Activated T-helper 17 cell treated with anti-CD3 and anti-CD28 coated beads, Interleukin-2, amount 50 U/mL, for 72 hours (primary cell): ENCODE measurements at regions not wholly inside any gene's neighbourhood (a gene's known extent, or its start where the extent isn't known, plus 50 kb on each side); places are given as distances from the start of the nearest gene placed in this dataset.
"Not testable (repeated sequence)": the region's sequence is repeated elsewhere in the genome, so short reads cannot be mapped to it uniquely, and the experiment has no call there.

Experiments
- ATAC-seq: fragments of 150-1000 bp; cut with Tn5 transposase; replicated peaks from 2 replicates; pipeline ENCODE4 v1.10.0; 2021; ENCODE audit warnings: mild to moderate bottlenecking, moderate library complexity
- H3K27ac Mint-ChIP-seq: one replicate; pipeline ENCODE4 v1.8.0; 2022; ENCODE audit warnings: mixed read lengths
- H3K27me3 Mint-ChIP-seq: one replicate; pipeline ENCODE4 v1.8.0; 2022; ENCODE audit warnings: mixed read lengths
- H3K36me3 Mint-ChIP-seq: one replicate; pipeline ENCODE4 v1.8.0; 2022; ENCODE audit warnings: low read depth, mild to moderate bottlenecking, mixed read lengths
- H3K4me1 Mint-ChIP-seq: one replicate; pipeline ENCODE4 v1.8.0; 2022; ENCODE audit warnings: mixed read lengths
- H3K4me3 Mint-ChIP-seq: one replicate; pipeline ENCODE4 v1.8.0; 2022; ENCODE audit warnings: mild to moderate bottlenecking, mixed read lengths
- H3K9me3 Mint-ChIP-seq: one replicate; pipeline ENCODE4 v1.8.0; 2022; ENCODE audit warnings: mixed read lengths

DNA sequence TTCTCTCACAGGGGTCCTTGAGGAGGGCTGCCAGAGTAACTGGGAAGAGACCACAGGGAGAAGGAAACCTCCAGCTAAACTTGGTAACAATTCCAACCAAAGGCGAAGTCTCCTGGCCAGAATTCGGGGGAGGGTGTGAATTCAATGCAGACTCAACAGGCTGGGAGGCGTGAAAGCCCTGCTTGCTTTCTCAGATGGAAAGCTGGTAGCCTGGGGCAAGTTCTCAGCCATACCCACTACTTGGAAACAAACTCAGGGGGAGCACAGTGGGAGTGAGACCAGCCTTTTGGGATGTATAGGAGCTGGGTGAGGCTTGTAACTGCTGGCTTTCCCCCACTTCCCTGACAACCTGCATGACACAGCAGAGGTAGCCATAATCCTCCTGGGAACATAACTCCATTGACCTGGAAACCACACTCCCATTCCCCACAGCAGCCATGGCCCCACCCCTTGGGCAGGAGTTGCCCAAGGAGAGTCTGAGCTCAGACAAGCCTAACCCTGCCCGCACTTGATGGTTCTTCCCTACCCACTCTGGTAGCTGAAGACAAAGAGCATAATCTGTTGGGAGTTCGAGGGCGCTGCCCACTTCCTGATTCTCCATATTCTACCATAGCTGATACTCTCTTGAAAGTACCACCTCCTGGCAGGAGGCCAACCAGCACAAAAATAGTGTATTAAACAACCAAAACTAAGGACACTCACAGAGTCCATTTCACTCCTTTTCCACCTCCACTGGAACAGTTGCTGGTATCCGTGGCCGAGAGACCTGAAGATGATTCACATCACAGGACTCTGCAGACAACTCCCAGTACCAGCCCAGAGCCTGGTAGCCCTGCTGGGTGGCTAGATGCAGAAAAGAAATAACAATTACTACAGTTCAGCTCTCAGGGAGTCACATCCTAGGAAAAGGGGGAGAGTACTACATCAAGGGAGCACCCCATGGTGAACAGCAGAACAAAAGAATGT is 123.8 kb downstream of the FAM170A start:
- Mint-ChIP-seq H3K4me3 (no peak overlapping the region), H3K9me3 (peaks cover 3% of the 10 kb centered on the region), H3K27ac (no peak overlapping the region), H3K27me3 (peaks cover 12% of the 10 kb centered on the region), H3K36me3 (no peaks in the 10 kb centered on the region), H3K4me1 (no peaks in the 10 kb centered on the region)
- no peak for ATAC-seq

DNA sequence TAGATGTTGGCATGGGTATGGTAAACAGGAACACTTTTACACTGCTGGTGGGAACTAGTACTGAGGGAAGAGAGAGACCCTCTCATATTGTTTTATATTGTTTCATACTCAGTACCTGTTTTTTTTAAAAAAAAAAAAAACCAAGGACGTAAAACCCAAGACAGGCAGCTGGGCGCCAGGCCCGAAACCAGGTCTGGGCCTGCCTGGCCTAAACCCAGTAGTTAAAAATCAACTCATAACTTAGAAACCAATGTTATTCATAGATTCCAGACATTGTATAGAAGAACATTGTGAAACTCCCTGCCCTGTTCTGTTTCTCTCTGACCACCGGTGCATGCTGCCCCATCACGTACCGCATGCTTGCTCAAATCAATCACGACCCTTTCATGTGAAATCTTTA is 125.5 kb downstream of the FAM170A start:
- H3K36me3 Mint-ChIP-seq, H3K27ac Mint-ChIP-seq, ATAC-seq, H3K4me3 Mint-ChIP-seq, H3K9me3 Mint-ChIP-seq, H3K4me1 Mint-ChIP-seq: not testable (repeated sequence)
- peaks cover 16% of the 10 kb centered on the region for H3K27me3 Mint-ChIP-seq

DNA sequence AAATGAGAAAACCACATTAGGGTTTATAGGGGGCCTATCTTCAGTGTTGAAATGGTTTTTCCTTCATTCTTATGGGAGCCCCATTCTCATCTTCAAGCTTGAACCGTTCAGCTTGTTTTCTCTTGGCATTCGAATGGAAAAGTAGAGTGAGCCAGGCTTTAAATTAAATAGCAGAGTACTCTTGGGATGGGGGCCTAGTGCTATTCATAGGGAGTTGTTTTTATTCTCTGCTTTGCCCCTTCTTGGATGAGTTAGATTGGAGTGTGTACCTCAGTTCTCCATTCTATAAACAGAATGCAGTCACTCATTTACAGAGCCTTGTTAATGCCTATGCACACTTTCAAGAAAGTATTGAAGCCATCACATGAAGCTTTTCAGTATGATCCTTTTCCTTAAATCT is 127.9 kb downstream of the FAM170A start:
- no peaks in the 10 kb centered on the region for H3K36me3 Mint-ChIP-seq
- peaks cover 3% of the 10 kb centered on the region for H3K9me3 Mint-ChIP-seq
- no peak overlapping the region for H3K27ac Mint-ChIP-seq
- ATAC-seq = no peak
- no peak overlapping the region for H3K4me3 Mint-ChIP-seq
- no peaks in the 10 kb centered on the region for H3K4me1 Mint-ChIP-seq
- H3K27me3 Mint-ChIP-seq = peaks cover 25% of the 10 kb centered on the region

DNA sequence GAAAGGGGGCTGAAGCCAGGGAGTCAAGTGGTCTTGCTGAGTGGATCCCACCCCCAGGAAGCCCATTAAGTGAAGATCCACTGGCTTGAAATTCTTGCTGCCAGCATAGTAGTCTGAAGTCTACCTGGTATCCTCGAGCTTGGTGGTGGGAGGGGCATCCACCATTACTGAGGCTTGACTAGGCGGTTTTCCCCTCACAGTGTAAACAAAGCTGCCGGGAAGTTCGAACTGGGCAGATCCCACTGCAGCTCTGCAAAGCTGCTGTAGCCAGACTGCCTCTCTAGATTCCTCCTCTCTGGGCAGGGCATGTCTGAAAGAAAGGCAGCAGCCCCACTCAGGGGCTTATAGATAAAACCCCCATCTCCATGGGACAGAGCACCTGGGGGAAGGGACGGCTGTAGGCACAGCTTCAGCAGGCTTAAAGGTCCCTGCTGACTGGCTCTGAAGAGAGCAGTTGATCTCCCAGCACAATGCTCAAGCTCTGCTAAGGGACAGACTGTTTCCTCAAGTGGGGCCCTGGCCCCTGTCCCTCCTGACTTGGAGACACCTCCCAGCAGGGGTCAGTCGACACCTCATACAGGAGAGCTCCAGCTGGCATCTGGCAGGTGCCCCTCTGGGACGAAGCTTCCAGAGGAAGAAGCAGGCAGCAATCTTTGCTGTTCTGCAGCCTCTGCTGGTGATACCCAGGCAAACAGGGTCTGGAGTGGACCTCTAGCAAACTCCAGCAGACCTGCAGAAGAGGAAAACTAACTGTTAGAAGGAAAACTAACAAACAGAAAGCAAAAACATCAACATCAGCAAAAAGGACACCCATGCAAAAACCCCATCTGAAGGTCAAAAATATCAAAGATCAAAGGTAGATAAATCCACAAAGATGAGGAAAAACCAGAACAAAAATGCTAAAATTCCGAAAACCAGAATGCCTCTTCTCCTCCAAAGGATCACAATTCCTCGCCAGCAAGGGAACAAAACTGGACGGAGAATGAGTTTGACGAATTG is 140.6 kb downstream of the FAM170A start:
- not testable (repeated sequence) for H3K9me3 Mint-ChIP-seq, H3K36me3 Mint-ChIP-seq, ATAC-seq, H3K4me1 Mint-ChIP-seq, H3K4me3 Mint-ChIP-seq, H3K27me3 Mint-ChIP-seq, H3K27ac Mint-ChIP-seq

DNA sequence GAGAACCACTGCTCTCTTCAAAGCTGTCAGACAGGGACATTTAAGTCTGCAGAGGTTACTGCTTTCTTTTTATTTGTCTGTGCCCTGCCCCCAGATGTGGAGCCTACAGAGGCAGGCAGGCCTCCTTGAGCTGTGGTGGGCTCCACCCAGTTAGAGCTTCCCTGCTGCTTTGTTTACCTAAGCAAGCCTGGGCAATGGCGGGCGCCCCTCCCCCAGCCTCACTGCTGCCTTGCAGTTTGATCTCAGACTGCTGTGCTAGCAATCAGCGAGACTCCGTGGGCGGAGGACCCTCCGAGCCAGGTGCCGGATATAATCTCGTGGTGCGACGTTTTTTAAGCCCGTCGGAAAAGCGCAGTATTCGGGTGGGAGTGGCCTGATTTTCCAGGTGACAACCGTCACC is 150.8 kb downstream of the FAM170A start:
- H3K4me3 Mint-ChIP-seq, H3K36me3 Mint-ChIP-seq, H3K9me3 Mint-ChIP-seq, H3K4me1 Mint-ChIP-seq, H3K27me3 Mint-ChIP-seq, H3K27ac Mint-ChIP-seq, ATAC-seq: not testable (repeated sequence)

DNA sequence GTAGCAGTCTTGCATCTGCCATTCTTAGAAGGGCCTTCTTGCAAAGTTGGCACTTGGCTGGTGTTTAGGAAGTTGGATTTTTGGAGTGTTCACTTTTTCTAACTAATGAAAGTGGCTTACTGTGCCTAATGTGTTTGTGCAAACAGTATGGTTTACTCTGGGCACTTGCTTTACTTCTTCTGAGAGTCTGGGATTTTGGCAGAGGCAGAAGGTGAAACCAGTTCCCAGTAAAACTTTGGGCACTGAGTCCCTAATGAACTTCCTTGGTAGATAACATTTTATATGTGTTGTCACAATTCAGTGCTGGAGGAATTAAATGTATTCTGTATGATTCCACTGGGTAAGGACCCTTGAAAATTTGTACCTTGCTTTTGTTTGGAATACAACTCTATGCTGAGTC is 155.7 kb downstream of the FAM170A start:
- no peak overlapping the region for H3K4me3 Mint-ChIP-seq
- no peak for ATAC-seq
- no peak overlapping the region for H3K27ac Mint-ChIP-seq
- H3K9me3 Mint-ChIP-seq = no peaks in the 10 kb centered on the region
- H3K27me3 Mint-ChIP-seq = peaks cover 5% of the 10 kb centered on the region
- no peaks in the 10 kb centered on the region for H3K36me3 Mint-ChIP-seq
- no peaks in the 10 kb centered on the region for H3K4me1 Mint-ChIP-seq

DNA sequence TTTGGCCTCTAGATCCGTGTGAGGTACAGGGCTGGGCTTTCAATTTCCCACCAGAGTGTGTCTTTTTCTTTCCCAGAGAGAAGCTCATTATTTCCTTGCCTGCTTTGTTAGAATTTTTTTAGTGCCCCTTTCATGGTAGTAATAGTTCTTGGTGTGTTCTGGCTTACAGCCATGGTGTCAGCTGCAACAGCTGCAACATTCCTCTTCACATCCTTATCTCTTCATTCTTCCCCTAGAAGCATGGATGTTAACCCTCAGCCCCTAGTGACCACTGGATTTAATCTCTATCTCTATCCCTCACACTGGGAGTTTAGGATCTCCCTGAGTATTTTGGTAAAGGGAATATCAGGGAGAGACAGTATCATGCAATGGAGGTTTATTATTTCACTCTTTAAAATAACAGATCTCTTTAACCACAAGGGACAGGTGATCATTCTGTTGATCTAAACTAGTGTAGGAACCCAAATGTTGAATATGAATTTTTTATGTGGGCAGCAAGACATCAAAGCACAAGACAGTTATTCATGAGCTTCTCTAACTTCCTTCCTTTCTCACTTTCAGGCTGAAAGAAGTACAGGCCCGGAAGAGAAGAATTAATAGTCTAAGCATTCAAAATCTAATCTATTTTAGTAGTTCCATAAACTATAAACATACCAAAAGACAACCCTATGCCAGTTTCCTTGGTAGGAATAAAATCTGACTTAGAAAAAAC is 160.2 kb downstream of the FAM170A start:
- ATAC-seq = no peak
- H3K36me3 Mint-ChIP-seq = no peaks in the 10 kb centered on the region
- no peaks in the 10 kb centered on the region for H3K9me3 Mint-ChIP-seq
- no peak overlapping the region for H3K27ac Mint-ChIP-seq
- H3K27me3 Mint-ChIP-seq = peaks cover 5% of the 10 kb centered on the region
- H3K4me1 Mint-ChIP-seq = no peaks in the 10 kb centered on the region
- no peak overlapping the region for H3K4me3 Mint-ChIP-seq

DNA sequence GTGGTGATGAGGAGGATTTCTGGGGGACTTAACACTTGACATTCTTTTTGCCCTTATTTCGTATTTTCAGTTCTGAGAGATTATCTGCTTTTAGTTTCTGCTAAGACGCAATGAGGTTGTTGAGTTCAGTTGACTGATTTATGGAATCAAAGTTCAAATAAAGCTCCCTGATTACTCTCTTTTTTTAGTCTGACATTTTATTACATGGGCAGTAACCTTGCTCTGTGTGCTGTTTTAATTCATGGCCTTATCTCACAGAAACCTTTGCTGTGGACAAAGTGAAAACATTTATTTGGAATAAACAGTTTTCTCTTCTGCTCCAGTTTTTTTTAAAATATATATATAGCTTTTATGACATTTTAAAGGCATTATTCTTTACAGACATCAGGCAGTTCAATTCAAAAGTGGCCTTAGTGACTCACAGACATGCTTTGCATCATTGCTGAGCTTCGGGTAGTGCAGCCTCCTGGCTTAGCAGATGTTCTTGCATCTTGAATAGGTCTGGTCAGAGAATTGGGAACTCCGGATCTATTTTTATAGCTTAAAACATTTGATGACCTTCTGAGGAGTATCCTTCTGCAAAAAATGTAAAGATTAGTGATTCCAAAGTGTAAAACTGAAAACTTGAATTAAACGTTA is 162.9 kb downstream of the FAM170A start:
- Mint-ChIP-seq H3K9me3 (no peaks in the 10 kb centered on the region), H3K36me3 (no peaks in the 10 kb centered on the region), H3K27me3 (peaks cover 5% of the 10 kb centered on the region), H3K27ac (no peak overlapping the region), H3K4me1 (no peaks in the 10 kb centered on the region), H3K4me3 (no peak overlapping the region)
- no peak for ATAC-seq

DNA sequence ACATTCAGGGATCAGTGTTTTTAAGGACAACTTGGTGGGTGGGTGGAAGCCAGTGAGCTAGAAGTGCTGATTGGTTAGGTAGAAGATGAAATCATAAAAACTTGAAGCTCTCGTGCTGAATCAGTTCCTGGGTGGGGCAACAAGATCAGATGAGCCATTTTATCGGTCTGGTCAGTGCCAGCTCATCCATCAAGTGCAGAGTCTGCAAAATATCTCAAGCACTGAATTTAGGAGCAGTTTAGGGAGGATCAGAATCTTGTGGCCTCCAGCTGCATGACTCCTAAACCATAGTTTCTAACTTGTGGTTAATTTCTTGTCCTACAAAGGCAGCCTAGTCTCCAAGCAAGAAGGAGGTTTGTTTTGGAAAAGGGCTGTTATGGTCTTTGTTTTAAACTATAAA is 166.4 kb downstream of the FAM170A start:
- no peak for ATAC-seq
- no peaks in the 10 kb centered on the region for H3K9me3 Mint-ChIP-seq
- H3K27me3 Mint-ChIP-seq = no peaks in the 10 kb centered on the region
- no peak overlapping the region for H3K27ac Mint-ChIP-seq
- no peaks in the 10 kb centered on the region for H3K36me3 Mint-ChIP-seq
- H3K4me3 Mint-ChIP-seq = no peak overlapping the region
- H3K4me1 Mint-ChIP-seq = no peaks in the 10 kb centered on the region

DNA sequence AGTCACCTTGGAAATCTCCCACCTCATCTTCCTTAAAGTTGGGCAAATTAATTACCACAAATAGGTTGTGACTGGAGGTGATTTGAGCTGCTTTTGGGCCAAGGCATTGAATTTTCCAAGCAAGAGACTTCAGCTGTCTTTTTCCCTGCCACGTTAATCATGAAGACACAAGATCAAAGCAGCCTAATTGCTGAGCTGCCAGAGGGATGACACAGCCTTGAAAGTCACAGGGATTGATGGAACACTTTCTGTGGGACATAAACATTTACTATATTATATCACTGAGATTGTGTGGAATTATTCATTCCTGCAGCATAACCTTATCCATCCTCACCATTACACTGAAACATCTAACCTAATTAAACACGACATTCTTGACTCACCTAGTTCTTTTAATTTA is 172.2 kb downstream of the FAM170A start:
- H3K9me3 Mint-ChIP-seq = peaks cover 6% of the 10 kb centered on the region
- no peaks in the 10 kb centered on the region for H3K27me3 Mint-ChIP-seq
- no peak overlapping the region for H3K27ac Mint-ChIP-seq
- H3K4me3 Mint-ChIP-seq = no peak overlapping the region
- no peak for ATAC-seq
- no peaks in the 10 kb centered on the region for H3K4me1 Mint-ChIP-seq
- no peaks in the 10 kb centered on the region for H3K36me3 Mint-ChIP-seq

DNA sequence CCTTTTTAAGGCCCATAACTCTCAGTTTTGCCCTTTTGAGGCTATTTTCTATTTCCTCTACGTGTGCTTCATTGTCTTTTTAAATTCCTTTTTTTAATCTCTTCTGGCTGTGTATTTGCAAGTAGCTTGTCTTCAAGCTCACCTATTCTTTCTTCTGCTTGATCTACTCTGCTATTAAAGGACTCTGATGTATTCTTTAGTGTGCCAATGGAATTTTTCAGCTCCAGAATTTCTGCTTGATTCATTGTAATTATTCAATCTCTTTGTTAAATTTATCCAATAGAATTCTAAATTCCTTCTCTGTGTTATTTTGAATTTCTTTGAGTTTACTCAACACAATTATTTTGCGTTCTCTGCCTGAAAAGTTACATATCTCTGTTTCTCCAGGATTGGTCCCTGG is 178.7 kb downstream of the FAM170A start:
- Mint-ChIP-seq H3K36me3 (no peaks in the 10 kb centered on the region), H3K4me1 (no peaks in the 10 kb centered on the region), H3K27me3 (no peaks in the 10 kb centered on the region), H3K4me3 (no peak overlapping the region), H3K27ac (no peak overlapping the region), H3K9me3 (peaks cover 18% of the 10 kb centered on the region)
- ATAC-seq = no peak

DNA sequence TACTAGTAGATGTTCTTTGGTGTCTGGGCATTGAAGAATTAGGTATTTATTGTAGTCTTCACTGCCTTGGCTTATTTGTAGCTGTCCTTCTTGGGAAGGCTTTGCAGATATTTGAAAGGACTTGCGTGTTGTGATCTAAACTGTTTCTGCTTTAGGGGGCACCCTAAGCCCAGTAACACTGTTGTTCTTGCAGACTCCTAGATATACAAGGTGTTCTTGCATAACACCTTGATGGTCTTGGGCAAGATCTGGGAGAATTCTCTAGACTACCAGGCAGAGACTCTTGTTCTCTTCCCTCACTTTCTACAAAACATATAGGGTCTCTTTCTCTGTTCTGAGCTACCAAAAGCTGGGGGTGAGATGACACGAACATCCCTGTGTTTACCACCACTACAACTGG is 179.1 kb downstream of the FAM170A start:
- Mint-ChIP-seq H3K4me3 (no peak overlapping the region), H3K4me1 (no peaks in the 10 kb centered on the region), H3K36me3 (no peaks in the 10 kb centered on the region), H3K27me3 (no peaks in the 10 kb centered on the region), H3K9me3 (peaks cover 15% of the 10 kb centered on the region), H3K27ac (no peak overlapping the region)
- ATAC-seq = no peak

DNA sequence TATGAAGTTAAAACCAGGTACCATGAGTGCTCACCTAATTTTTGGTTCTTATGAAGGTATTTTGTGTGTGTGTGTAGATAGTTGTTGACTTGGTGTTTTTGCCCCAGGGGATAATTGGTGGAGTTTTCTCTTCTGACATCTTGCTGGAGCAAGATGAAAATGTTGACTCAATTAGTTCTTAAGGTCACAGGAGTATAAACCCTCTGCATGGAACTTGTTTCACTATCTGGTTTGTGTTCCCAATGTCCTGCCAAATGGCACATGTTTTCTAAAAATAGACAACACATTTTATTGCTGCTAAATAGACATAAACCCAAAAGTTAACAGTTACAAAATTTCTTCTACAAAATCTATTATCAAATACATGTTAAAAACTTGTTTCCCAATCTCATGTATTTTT is 180.9 kb downstream of the FAM170A start:
- Mint-ChIP-seq H3K27me3 (no peaks in the 10 kb centered on the region), H3K27ac (no peak overlapping the region), H3K9me3 (peaks cover 15% of the 10 kb centered on the region), H3K4me1 (no peaks in the 10 kb centered on the region), H3K36me3 (no peaks in the 10 kb centered on the region), H3K4me3 (no peak overlapping the region)
- no peak for ATAC-seq

DNA sequence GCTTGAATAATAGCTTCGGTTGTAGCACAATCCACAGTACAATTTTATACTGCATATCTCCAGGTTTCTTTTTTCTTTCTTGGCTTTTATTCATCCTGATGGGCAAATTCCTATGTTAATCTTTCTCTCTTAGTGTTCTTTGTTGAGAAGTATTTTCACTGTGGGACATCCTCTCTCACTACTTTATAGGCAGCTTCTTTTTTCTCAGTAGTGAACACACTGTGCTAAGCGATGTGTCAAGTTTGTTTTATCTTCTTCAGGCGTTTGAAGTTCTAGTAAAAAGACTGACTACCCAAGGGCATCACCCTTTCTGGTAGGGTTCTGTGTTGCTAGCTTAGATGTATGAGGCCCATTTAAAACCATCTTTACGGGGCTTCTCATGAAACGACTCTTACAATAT is 182.1 kb downstream of the FAM170A start:
- Mint-ChIP-seq H3K9me3 (peaks cover 15% of the 10 kb centered on the region), H3K27ac (no peak overlapping the region), H3K4me3 (no peak overlapping the region), H3K27me3 (no peaks in the 10 kb centered on the region), H3K36me3 (no peaks in the 10 kb centered on the region), H3K4me1 (no peaks in the 10 kb centered on the region)
- no peak for ATAC-seq
